K562 (cell line): ENCODE measurements at regions not wholly inside any gene's neighbourhood (a gene's known extent, or its start where the extent isn't known, plus 50 kb on each side); places are given as distances from the start of the nearest gene placed in this dataset.

ENCODE experiments used
- ATAC-seq: fragments of 200-7000 bp; cut with Tn5 transposase; 3 replicates; pipeline ENCODE4 v1.9.1; 2020; ENCODE audit warnings: moderate library complexity
- BruUV-seq: library from RNA; stranded (reverse); fragments of 400-500 nt; replicated peaks from 2 replicates; lab custom pipeline; 2021; lab: Mats Ljungman, UMichigan
- CTCF ChIA-PET: fragments of 300-600 bp; formaldehyde crosslinking; extraction: SDS; loops from one replicate; lab custom pipeline; 2021; ENCODE audit warnings: low intra/inter-chr PET ratio; lab: Yijun Ruan, JAX
- POLR2A ChIA-PET: fragments of 300-600, 350-650 bp; sonication (Branson Sonifier 250); formaldehyde crosslinking; extraction: SDS; loops from one replicate; lab custom pipeline; 2021; ENCODE audit warnings: antibody characterized with exemption, inconsistent platforms; lab: Yijun Ruan, JAX
- DNase-seq, 4 experiments: peaks; one replicate each; pipeline versions ENCODE4 v3.0.0 to v3.0.0-alpha.2; 2011 to 2018; ENCODE audit warnings: low spot score in 3 of 4, mixed read lengths in 3 of 4; ENCODE audit errors: extremely low read depth in 1 of 4
- FAIRE-seq: peaks from 2 replicates; lab custom pipeline; 2011; peaks lifted over from hg19 to GRCh38; lab: Jason Lieb, UNC
- H2AFZ ChIP-seq: 2 replicates; pipeline ENCODE4 v1.6.0; 2011; ENCODE audit warnings: low read depth, low read length, control low read depth, inconsistent platforms
- H3K27ac ChIP-seq: fragments of 200-600 bp; 3 replicates; pipeline ENCODE4 v1.8.0; 2011; ENCODE audit warnings: low read depth, mild to moderate bottlenecking, control low read depth, inconsistent platforms, low read length, moderate library complexity, mixed read lengths; ENCODE audit errors: extremely low read depth
- H3K27me3 ChIP-seq, 2 experiments: fragments of 300-600 bp in 1 of 2; 2 replicates in 1 of 2; 3 replicates in 1 of 2; pipeline versions ENCODE4 v1.6.0 to v1.8.0; 2011; ENCODE audit warnings: inconsistent platforms in 2 of 2, low read length in 2 of 2, mild to moderate bottlenecking in 1 of 2, mixed read lengths in 1 of 2, moderate library complexity in 1 of 2; ENCODE audit not compliant: control insufficient read depth in 2 of 2, insufficient read depth in 2 of 2
- H3K36me3 ChIP-seq: fragments of 300-600 bp; 3 replicates; pipeline ENCODE4 v1.8.0; 2011; ENCODE audit warnings: mild to moderate bottlenecking, low read length, inconsistent platforms; ENCODE audit not compliant: control insufficient read depth, insufficient read depth
- H3K4me1 ChIP-seq, 2 experiments: fragments of 200-600 bp in 1 of 2; replicated peaks in 1 of 2; 2 replicates in 1 of 2; 3 replicates in 1 of 2; pipeline versions ENCODE4 v1.5.1 to v1.8.0; 2011; ENCODE audit warnings: inconsistent platforms in 2 of 2, low read length in 2 of 2, mild to moderate bottlenecking in 1 of 2, mixed read lengths in 1 of 2, moderate library complexity in 1 of 2; ENCODE audit not compliant: control insufficient read depth in 2 of 2, insufficient read depth in 2 of 2
- H3K4me2 ChIP-seq: 2 replicates; pipeline ENCODE4 v1.6.1; 2011; ENCODE audit warnings: low read length, control low read depth, inconsistent platforms, mixed read lengths; ENCODE audit not compliant: insufficient read depth
- H3K4me3 ChIP-seq: fragments of 200-600 bp; sonication (generic), shearing (Covaris generic); 2 replicates; pipeline ENCODE4 v1.5.1; 2016; ENCODE audit warnings: control low read depth, inconsistent platforms
- H3K79me2 ChIP-seq: fragments of 200-600 bp; 3 replicates; pipeline ENCODE4 v1.8.0; 2011; ENCODE audit warnings: low read length, inconsistent platforms; ENCODE audit not compliant: control insufficient read depth, insufficient read depth
- H3K9ac ChIP-seq, 2 experiments: 2 replicates each; pipeline versions ENCODE4 v1.6.0 to v1.6.1; 2011; ENCODE audit warnings: low read depth in 2 of 2, low read length in 2 of 2, control low read depth in 1 of 2, inconsistent platforms in 1 of 2, mild to moderate bottlenecking in 1 of 2, mixed read lengths in 1 of 2; ENCODE audit not compliant: insufficient read depth in 1 of 2
- H3K9me1 ChIP-seq: one replicate; pipeline ENCODE4 v1.6.0; 2011; ENCODE audit warnings: inconsistent platforms, mild to moderate bottlenecking, low read length, moderate library complexity; ENCODE audit not compliant: control insufficient read depth, insufficient read depth
- H3K9me3 ChIP-seq: replicated peaks from 2 replicates; pipeline ENCODE4 v1.5.1; 2011; ENCODE audit warnings: low read depth, low read length, inconsistent platforms; ENCODE audit not compliant: control insufficient read depth, insufficient read depth
- H4K20me1 ChIP-seq: replicated peaks from 2 replicates; pipeline ENCODE4 v1.6.1; 2011; ENCODE audit warnings: low read length, inconsistent platforms, mixed read lengths; ENCODE audit not compliant: control insufficient read depth, insufficient read depth
- GTF2F1 ChIP-seq: IDR thresholded peaks from 2 replicates; pipeline ENCODE4 v1.6.1; 2011; ENCODE audit warnings: low read depth, low read length, improper control_type of control experiment
- NCOA2 ChIP-seq, 2 experiments: fragments of 450-650 bp; IDR thresholded peaks; 2 replicates each; pipeline ENCODE4 v1.6.1; 2018; ENCODE audit warnings: mild to moderate bottlenecking in 2 of 2, moderate library complexity in 1 of 2; ENCODE audit not compliant: partially characterized antibody in 2 of 2
- SMARCA4 ChIP-seq: fragments of 450-650 bp; IDR thresholded peaks from 2 replicates; pipeline ENCODE4 v1.6.1; 2016
- TCF3 ChIP-seq: sonication (generic); formaldehyde crosslinking; IDR thresholded peaks from 2 replicates; pipeline ENCODE4 v1.4.0; 2020; ENCODE audit warnings: mild to moderate bottlenecking, missing genetic modification reagents
- ZFPM2 ChIP-seq: fragments of 250-450 bp; sonication (Bioruptor Pico); IDR thresholded peaks from 2 replicates; pipeline ENCODE4 v1.5.1; 2022; ENCODE audit warnings: mild to moderate bottlenecking
- ZNF449 ChIP-seq: fragments of 250-450 bp; sonication (Bioruptor Pico); IDR thresholded peaks from 2 replicates; pipeline ENCODE4 v1.8.0; 2022; ENCODE audit warnings: moderate library complexity, mild to moderate bottlenecking, inconsistent platforms
- WGBS: fragments of 100-300 bp; shearing (Covaris generic); methylation state at CpG from one replicate; pipeline ENCODE4 v1.1.6; 2016; ENCODE audit warnings: low coverage, mixed read lengths; ENCODE audit not compliant: insufficient coverage; ENCODE audit errors: missing lambda C conversion rate; 5-methylcytosine and 5-hydroxymethylcytosine counted together
- in situ Hi-C: fragments of 300-500 bp; cut with MboI; formaldehyde crosslinking; loops from 4 replicates; pipeline ENCODE4 v1.15.0; 2018; ENCODE audit warnings: inconsistent platforms, mixed read lengths
- intact Hi-C: fragments of 100-400 bp; cut with micrococcal nuclease; formaldehyde crosslinking; loops from 2 replicates; pipeline ENCODE4 v1.14.2; 2022

DNA sequence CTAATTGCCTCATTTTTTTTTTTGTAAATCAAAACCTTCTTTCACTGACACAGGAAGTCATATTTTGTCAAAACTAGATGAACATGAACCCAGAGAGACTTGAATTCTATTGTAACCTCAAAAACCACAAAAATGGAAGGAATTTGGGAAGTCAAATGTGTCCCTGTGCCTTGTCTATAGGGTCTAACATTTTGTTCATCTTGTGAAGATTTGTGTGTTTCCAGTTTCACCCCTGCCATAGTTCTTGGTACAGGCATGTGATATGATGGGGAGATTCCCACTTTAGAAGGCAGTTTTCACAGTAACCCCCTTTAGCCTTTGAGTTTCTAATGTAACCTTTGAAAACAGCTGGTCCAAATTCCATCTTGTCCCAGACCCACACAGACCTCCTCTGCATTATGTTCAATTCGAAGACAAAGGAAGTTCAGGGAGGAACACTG is 318.5 kb upstream of the ADAMTS9 start:
- no peaks in the 10 kb centered on the region for H3K36me3 ChIP-seq
- no peak for FAIRE-seq
- H3K9ac ChIP-seq, result no peak overlapping the region
- H3K27ac ChIP-seq, result no peak overlapping the region
- no peak for DNase-seq
- no peak for TF ChIP-seq SMARCA4
- no peak for TF ChIP-seq GTF2F1
- TF ChIP-seq ZNF449 (CRISPR knock-in tag), result no peak
- no peak for TF ChIP-seq ZFPM2 (CRISPR knock-in tag)
- TF ChIP-seq NCOA2 (IDR thresholded peaks at IDR 0.05; ENCODE audit: partially characterized antibody in 2 of 2), result no peak
- TF ChIP-seq TCF3 (CRISPR knock-in tag), result no peak
- intact Hi-C loops, result no loop called here
- POLR2A ChIA-PET, result no interaction called here
- in situ Hi-C loops, result no loop called here
- CTCF ChIA-PET, result no interaction called here
- no peak overlapping the region for H3K4me2 ChIP-seq
- ATAC-seq, result no peak
- H3K27me3 ChIP-seq, result no peaks in the 10 kb centered on the region
- no TSS peak for BruUV-seq
- H3K4me3 ChIP-seq, result no peak overlapping the region
- WGBS, result no CpG with 5 or more reads among the region's 1 CpG
- no peaks in the 10 kb centered on the region for H4K20me1 ChIP-seq
- H2AFZ ChIP-seq, result no peak overlapping the region
- no peaks in the 10 kb centered on the region for H3K4me1 ChIP-seq
- no peaks in the 10 kb centered on the region for H3K79me2 ChIP-seq
- H3K9me3 ChIP-seq, result no peaks in the 10 kb centered on the region
- H3K9me1 ChIP-seq, result no peaks in the 10 kb centered on the region
